ENCODE measurements at regions not wholly inside any gene's neighbourhood (a gene's known extent, or its start where the extent isn't known, plus 50 kb on each side); places are given as distances from the start of the nearest gene placed in this dataset.

DNA sequence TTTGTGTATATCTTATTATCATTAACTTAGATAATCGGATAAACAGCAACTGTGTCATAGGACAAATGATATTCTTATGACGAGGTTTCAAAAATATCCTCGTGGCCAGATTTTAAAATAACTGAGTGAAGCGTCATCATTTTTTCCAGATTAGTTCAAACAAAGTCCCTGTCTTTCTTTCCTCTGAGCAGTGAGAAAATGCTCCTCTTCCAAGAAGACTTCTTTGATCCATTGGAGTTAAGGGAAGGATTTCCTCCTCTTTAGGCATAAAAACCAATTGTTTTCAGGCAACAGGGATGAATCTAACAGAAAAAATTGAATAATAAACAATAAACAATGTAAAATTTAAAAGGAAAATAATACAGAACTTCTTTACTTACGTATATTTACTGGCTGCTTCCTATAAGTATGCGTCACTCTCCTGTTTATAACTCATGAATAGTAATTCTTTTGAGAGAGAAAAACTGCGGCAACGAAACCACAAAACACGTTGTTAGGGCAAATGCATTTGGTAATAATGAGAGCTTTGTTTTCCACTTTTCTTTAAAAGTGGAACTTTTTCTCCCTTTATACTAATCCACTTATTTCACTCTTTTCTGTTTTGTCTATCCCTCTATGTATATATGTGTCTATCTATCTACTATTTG lies 419.4 kb upstream of the ONECUT1 start:
- Histone ChIP-seq H3K27me3 (ENCODE audit: control insufficient read depth in 2 of 2, insufficient read depth in 2 of 2, low read length in 2 of 2) (no peaks in the 10 kb centered on the region), H3K36me3 (ENCODE audit: control insufficient read depth, insufficient read depth, low read length) (no peaks in the 10 kb centered on the region), H3K9me3 (replicated peaks; ENCODE audit: control insufficient read depth, insufficient read depth, low read depth, low read length) (no peaks in the 10 kb centered on the region), H3K9ac (ENCODE audit: insufficient read depth in 1 of 2, low read depth in 2 of 2, low read length in 2 of 2) (no peak overlapping the region), H3K4me1 (replicated peaks in 1 of 2; ENCODE audit: control insufficient read depth in 2 of 2, insufficient read depth in 2 of 2, low read length in 2 of 2) (no peaks in the 10 kb centered on the region), H3K4me3 (no peak overlapping the region), H4K20me1 (replicated peaks; ENCODE audit: control insufficient read depth, insufficient read depth, low read length) (no peaks in the 10 kb centered on the region), H3K4me2 (ENCODE audit: insufficient read depth, low read length) (no peak overlapping the region), H3K79me2 (ENCODE audit: control insufficient read depth, insufficient read depth, low read length) (no peaks in the 10 kb centered on the region), H3K27ac (ENCODE audit: extremely low read depth, low read depth, low read length) (no peak overlapping the region), H2AFZ (ENCODE audit: low read depth, low read length) (no peak overlapping the region), H3K9me1 (ENCODE audit: control insufficient read depth, insufficient read depth, low read length) (no peaks in the 10 kb centered on the region)
- ChIA-PET POLR2A (no interaction called here), CTCF (ENCODE audit: low intra/inter-chr PET ratio) (no interaction called here)
- intact Hi-C loops (cut with micrococcal nuclease) = no loop called here
- no TSS peak for BruUV-seq (replicated peaks)
- DNase-seq (ENCODE audit: extremely low read depth in 1 of 4, low spot score in 3 of 4) (no peak), FAIRE-seq (no peak), ATAC-seq (no peak)
- 2% methylated on average over 9 of the region's 9 CpGs for WGBS (ENCODE audit: insufficient coverage, low coverage, missing lambda C conversion rate)
- TF ChIP-seq, protein P1, sequence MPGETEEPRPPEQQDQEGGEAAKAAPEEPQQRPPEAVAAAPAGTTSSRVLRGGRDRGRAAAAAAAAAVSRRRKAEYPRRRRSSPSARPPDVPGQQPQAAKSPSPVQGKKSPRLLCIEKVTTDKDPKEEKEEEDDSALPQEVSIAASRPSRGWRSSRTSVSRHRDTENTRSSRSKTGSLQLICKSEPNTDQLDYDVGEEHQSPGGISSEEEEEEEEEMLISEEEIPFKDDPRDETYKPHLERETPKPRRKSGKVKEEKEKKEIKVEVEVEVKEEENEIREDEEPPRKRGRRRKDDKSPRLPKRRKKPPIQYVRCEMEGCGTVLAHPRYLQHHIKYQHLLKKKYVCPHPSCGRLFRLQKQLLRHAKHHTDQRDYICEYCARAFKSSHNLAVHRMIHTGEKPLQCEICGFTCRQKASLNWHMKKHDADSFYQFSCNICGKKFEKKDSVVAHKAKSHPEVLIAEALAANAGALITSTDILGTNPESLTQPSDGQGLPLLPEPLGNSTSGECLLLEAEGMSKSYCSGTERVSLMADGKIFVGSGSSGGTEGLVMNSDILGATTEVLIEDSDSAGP (CRISPR knock-in tag; IDR thresholded peaks at IDR 0.05) = no peak
- in situ Hi-C loops (cut with MboI) = no loop called here

DNA sequence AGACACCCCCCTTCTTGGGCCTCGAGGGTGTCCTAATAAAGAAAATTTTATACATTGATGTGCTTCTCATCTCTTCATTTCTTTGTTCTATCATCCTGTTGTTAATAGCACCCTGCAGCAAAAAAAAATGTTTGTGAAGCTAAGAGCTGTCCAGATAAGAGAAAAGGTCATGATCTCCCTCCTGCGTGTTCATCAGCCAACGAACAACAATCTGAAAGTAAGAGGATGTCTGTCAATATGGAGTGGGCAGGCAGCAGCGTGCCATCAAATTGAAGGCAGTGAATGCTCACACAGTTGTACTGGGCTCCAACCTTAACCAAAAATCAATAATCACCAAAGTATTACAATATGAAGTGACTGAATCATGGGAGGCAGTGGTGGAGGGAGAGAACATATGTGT lies 418.6 kb upstream of the ONECUT1 start:
- Histone ChIP-seq H3K27me3 (ENCODE audit: control insufficient read depth in 2 of 2, insufficient read depth in 2 of 2, low read length in 2 of 2) (no peaks in the 10 kb centered on the region), H3K9me3 (replicated peaks; ENCODE audit: control insufficient read depth, insufficient read depth, low read depth, low read length) (no peaks in the 10 kb centered on the region), H3K9me1 (ENCODE audit: control insufficient read depth, insufficient read depth, low read length) (no peaks in the 10 kb centered on the region), H4K20me1 (replicated peaks; ENCODE audit: control insufficient read depth, insufficient read depth, low read length) (no peaks in the 10 kb centered on the region), H3K79me2 (ENCODE audit: control insufficient read depth, insufficient read depth, low read length) (no peaks in the 10 kb centered on the region), H3K4me2 (ENCODE audit: insufficient read depth, low read length) (no peak overlapping the region), H3K4me3 (no peak overlapping the region), H3K27ac (ENCODE audit: extremely low read depth, low read depth, low read length) (no peak overlapping the region), H3K4me1 (replicated peaks in 1 of 2; ENCODE audit: control insufficient read depth in 2 of 2, insufficient read depth in 2 of 2, low read length in 2 of 2) (no peaks in the 10 kb centered on the region), H2AFZ (ENCODE audit: low read depth, low read length) (no peak overlapping the region), H3K9ac (ENCODE audit: insufficient read depth in 1 of 2, low read depth in 2 of 2, low read length in 2 of 2) (no peak overlapping the region), H3K36me3 (ENCODE audit: control insufficient read depth, insufficient read depth, low read length) (no peaks in the 10 kb centered on the region)
- POLR2A ChIA-PET = no interaction called here
- CTCF ChIA-PET (ENCODE audit: low intra/inter-chr PET ratio) = no interaction called here
- ATAC-seq (no peak), DNase-seq (ENCODE audit: extremely low read depth in 1 of 4, low spot score in 3 of 4) (no peak), FAIRE-seq (no peak)
- in situ Hi-C loops (cut with MboI) = no loop called here
- WGBS (ENCODE audit: insufficient coverage, low coverage, missing lambda C conversion rate) = 0% methylated on average over 4 of the region's 4 CpGs
- intact Hi-C loops (cut with micrococcal nuclease) = no loop called here
- no TSS peak for BruUV-seq (replicated peaks)
- TF ChIP-seq, protein P2, sequence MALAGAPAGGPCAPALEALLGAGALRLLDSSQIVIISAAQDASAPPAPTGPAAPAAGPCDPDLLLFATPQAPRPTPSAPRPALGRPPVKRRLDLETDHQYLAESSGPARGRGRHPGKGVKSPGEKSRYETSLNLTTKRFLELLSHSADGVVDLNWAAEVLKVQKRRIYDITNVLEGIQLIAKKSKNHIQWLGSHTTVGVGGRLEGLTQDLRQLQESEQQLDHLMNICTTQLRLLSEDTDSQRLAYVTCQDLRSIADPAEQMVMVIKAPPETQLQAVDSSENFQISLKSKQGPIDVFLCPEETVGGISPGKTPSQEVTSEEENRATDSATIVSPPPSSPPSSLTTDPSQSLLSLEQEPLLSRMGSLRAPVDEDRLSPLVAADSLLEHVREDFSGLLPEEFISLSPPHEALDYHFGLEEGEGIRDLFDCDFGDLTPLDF (CRISPR knock-in tag; IDR thresholded peaks at IDR 0.05) = no peak
- TF ChIP-seq ZNF785 (CRISPR knock-in tag; IDR thresholded peaks at IDR 0.05) (no peak), XRCC3 (IDR thresholded peaks at IDR 0.05) (no peak), ZNF239 (CRISPR knock-in tag; IDR thresholded peaks at IDR 0.05) (no peak), ZNF583 (CRISPR knock-in tag; IDR thresholded peaks at IDR 0.05) (no peak), ZNF551 (CRISPR knock-in tag; IDR thresholded peaks at IDR 0.05) (no peak)
- TF ChIP-seq, protein P3, sequence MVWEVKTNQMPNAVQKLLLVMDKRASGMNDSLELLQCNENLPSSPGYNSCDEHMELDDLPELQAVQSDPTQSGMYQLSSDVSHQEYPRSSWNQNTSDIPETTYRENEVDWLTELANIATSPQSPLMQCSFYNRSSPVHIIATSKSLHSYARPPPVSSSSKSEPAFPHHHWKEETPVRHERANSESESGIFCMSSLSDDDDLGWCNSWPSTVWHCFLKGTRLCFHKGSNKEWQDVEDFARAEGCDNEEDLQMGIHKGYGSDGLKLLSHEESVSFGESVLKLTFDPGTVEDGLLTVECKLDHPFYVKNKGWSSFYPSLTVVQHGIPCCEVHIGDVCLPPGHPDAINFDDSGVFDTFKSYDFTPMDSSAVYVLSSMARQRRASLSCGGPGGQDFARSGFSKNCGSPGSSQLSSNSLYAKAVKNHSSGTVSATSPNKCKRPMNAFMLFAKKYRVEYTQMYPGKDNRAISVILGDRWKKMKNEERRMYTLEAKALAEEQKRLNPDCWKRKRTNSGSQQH (CRISPR knock-in tag; IDR thresholded peaks at IDR 0.05) = no peak
- TF ChIP-seq, protein P4, sequence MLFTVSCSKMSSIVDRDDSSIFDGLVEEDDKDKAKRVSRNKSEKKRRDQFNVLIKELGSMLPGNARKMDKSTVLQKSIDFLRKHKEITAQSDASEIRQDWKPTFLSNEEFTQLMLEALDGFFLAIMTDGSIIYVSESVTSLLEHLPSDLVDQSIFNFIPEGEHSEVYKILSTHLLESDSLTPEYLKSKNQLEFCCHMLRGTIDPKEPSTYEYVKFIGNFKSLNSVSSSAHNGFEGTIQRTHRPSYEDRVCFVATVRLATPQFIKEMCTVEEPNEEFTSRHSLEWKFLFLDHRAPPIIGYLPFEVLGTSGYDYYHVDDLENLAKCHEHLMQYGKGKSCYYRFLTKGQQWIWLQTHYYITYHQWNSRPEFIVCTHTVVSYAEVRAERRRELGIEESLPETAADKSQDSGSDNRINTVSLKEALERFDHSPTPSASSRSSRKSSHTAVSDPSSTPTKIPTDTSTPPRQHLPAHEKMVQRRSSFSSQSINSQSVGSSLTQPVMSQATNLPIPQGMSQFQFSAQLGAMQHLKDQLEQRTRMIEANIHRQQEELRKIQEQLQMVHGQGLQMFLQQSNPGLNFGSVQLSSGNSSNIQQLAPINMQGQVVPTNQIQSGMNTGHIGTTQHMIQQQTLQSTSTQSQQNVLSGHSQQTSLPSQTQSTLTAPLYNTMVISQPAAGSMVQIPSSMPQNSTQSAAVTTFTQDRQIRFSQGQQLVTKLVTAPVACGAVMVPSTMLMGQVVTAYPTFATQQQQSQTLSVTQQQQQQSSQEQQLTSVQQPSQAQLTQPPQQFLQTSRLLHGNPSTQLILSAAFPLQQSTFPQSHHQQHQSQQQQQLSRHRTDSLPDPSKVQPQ (CRISPR knock-in tag; IDR thresholded peaks at IDR 0.05; ENCODE audit: borderline replicate concordance) = no peak
